Spinal cord (tissue), 9 donors: ENCODE measurements at regions not wholly inside any gene's neighbourhood (a gene's known extent, or its start where the extent isn't known, plus 50 kb on each side); places are given as distances from the start of the nearest gene placed in this dataset.

Source experiments
- DNase-seq, 6 donors: peaks; one replicate each; pipeline versions ENCODE4 v3.0.0 to v3.0.0-alpha.2; 2013 to 2015; ENCODE audit warnings: low spot score in 6 of 6, low read depth in 4 of 6
- H3K27ac ChIP-seq: one replicate; pipeline ENCODE4 v1.5.1; 2013; ENCODE audit warnings: low read depth, low read length, control low read depth
- H3K27me3 ChIP-seq: one replicate; pipeline ENCODE4 v1.6.1; 2013; ENCODE audit warnings: low read length; ENCODE audit not compliant: control insufficient read depth, insufficient read depth
- H3K36me3 ChIP-seq: one replicate; pipeline ENCODE4 v1.6.1; 2013; ENCODE audit warnings: low read length; ENCODE audit not compliant: control insufficient read depth, insufficient read depth
- H3K4me1 ChIP-seq: one replicate; pipeline ENCODE4 v1.6.1; 2013; ENCODE audit warnings: low read length; ENCODE audit not compliant: control insufficient read depth, insufficient read depth
- H3K4me3 ChIP-seq: one replicate; pipeline ENCODE4 v1.5.1; 2013; ENCODE audit warnings: low read depth, low read length, control low read depth
- H3K9me3 ChIP-seq: one replicate; pipeline ENCODE4 v1.6.1; 2013; ENCODE audit warnings: low read length; ENCODE audit not compliant: control insufficient read depth, insufficient read depth
- WGBS: methylation state at CpG from one replicate; pipeline ENCODE4 v1.1.5; 2013; ENCODE audit warnings: missing lambda C conversion rate; ENCODE audit not compliant: insufficient coverage; 5-methylcytosine and 5-hydroxymethylcytosine counted together
- donor health status: healthy.

- Histone ChIP-seq H3K27ac (no peak overlapping the region), H3K4me3 (no peak overlapping the region), H3K36me3 (no peaks in the 10 kb centered on the region), H3K27me3 (no peaks in the 10 kb centered on the region), H3K4me1 (no peaks in the 10 kb centered on the region), H3K9me3 (peaks cover 1% of the 10 kb centered on the region)
- 23% methylated on average over 4 of the region's 5 CpGs for WGBS
- peak in 4 of 6 donors; percentile 4 to 46 (median 16) for DNase-seq
These were observed 78.9 kb upstream of the HEY2 start for GRCh38 chr6:125670568-125670967.

- Histone ChIP-seq H3K27ac (no peak overlapping the region), H3K9me3 (peaks cover 1% of the 10 kb centered on the region), H3K4me3 (no peak overlapping the region), H3K27me3 (no peaks in the 10 kb centered on the region), H3K36me3 (no peaks in the 10 kb centered on the region), H3K4me1 (no peaks in the 10 kb centered on the region)
- no peak for DNase-seq
- no CpG with 5 or more reads among the region's 1 CpG for WGBS
These were observed 78.1 kb upstream of the HEY2 start for GRCh38 chr6:125671323-125671722.

- no peaks in the 10 kb centered on the region for H3K9me3 ChIP-seq
- WGBS = 100% methylated on average over 4 of the region's 5 CpGs
- no peak for DNase-seq
- H3K36me3 ChIP-seq = no peaks in the 10 kb centered on the region
- no peaks in the 10 kb centered on the region for H3K4me1 ChIP-seq
- no peaks in the 10 kb centered on the region for H3K27me3 ChIP-seq
- H3K4me3 ChIP-seq = no peak overlapping the region
- no peak overlapping the region for H3K27ac ChIP-seq
These were observed 75.2 kb upstream of the HEY2 start for GRCh38 chr6:125674230-125674629.

- no peak overlapping the region for H3K27ac ChIP-seq
- no peaks in the 10 kb centered on the region for H3K9me3 ChIP-seq
- H3K4me1 ChIP-seq = no peaks in the 10 kb centered on the region
- H3K4me3 ChIP-seq = no peak overlapping the region
- no peaks in the 10 kb centered on the region for H3K27me3 ChIP-seq
- peak in 1 of 6 donors; percentile 5 for DNase-seq
- WGBS = 20% methylated on average over 1 of the region's 4 CpGs
- H3K36me3 ChIP-seq = no peaks in the 10 kb centered on the region
These were observed 70.8 kb upstream of the HEY2 start for GRCh38 chr6:125678601-125679000.

- 69% methylated on average over 2 of the region's 4 CpGs for WGBS
- DNase-seq = no peak
- H3K9me3 ChIP-seq = no peaks in the 10 kb centered on the region
- H3K36me3 ChIP-seq = no peaks in the 10 kb centered on the region
- no peak overlapping the region for H3K27ac ChIP-seq
- no peaks in the 10 kb centered on the region for H3K27me3 ChIP-seq
- H3K4me1 ChIP-seq = no peaks in the 10 kb centered on the region
- H3K4me3 ChIP-seq = no peak overlapping the region
These were observed 70.3 kb upstream of the HEY2 start for GRCh38 chr6:125679128-125679527.

GRCh38 chr6:125679651-125680050, 69.8 kb upstream of the HEY2 start:
- Histone ChIP-seq H3K4me1 (no peaks in the 10 kb centered on the region), H3K36me3 (no peaks in the 10 kb centered on the region), H3K27ac (no peak overlapping the region), H3K4me3 (no peak overlapping the region), H3K9me3 (no peaks in the 10 kb centered on the region), H3K27me3 (no peaks in the 10 kb centered on the region)
- DNase-seq = no peak
- 100% methylated on average over 1 of the region's 2 CpGs for WGBS

- no peak overlapping the region for H3K4me3 ChIP-seq
- no peaks in the 10 kb centered on the region for H3K36me3 ChIP-seq
- H3K27me3 ChIP-seq = no peaks in the 10 kb centered on the region
- no peaks in the 10 kb centered on the region for H3K4me1 ChIP-seq
- no peaks in the 10 kb centered on the region for H3K9me3 ChIP-seq
- no peak for DNase-seq
- H3K27ac ChIP-seq = no peak overlapping the region
These were observed 66.5 kb upstream of the HEY2 start for GRCh38 chr6:125682939-125683338.

- no peak for DNase-seq
- H3K36me3 ChIP-seq = no peaks in the 10 kb centered on the region
- no peaks in the 10 kb centered on the region for H3K9me3 ChIP-seq
- H3K27ac ChIP-seq = no peak overlapping the region
- H3K27me3 ChIP-seq = no peaks in the 10 kb centered on the region
- no CpG with 5 or more reads among the region's 1 CpG for WGBS
- no peak overlapping the region for H3K4me3 ChIP-seq
- H3K4me1 ChIP-seq = no peaks in the 10 kb centered on the region
These were observed 61.3 kb upstream of the HEY2 start for GRCh38 chr6:125688138-125688537.

- H3K9me3 ChIP-seq = peaks cover 4% of the 10 kb centered on the region
- no peaks in the 10 kb centered on the region for H3K27me3 ChIP-seq
- H3K4me3 ChIP-seq = no peak overlapping the region
- H3K27ac ChIP-seq = no peak overlapping the region
- DNase-seq = no peak
- no peaks in the 10 kb centered on the region for H3K4me1 ChIP-seq
- H3K36me3 ChIP-seq = no peaks in the 10 kb centered on the region
- 0% methylated on average over 1 of the region's 1 CpG for WGBS
These were observed 56.0 kb upstream of the HEY2 start for GRCh38 chr6:125693480-125693879.

GRCh38 chr6:125699591-125699990, 49.8 kb upstream of the HEY2 start:
- no peaks in the 10 kb centered on the region for H3K36me3 ChIP-seq
- 100% methylated on average over 1 of the region's 4 CpGs for WGBS
- H3K4me1 ChIP-seq = peaks cover 5% of the 10 kb centered on the region
- H3K4me3 ChIP-seq = no peak overlapping the region
- H3K27me3 ChIP-seq = no peaks in the 10 kb centered on the region
- H3K9me3 ChIP-seq = peaks cover 4% of the 10 kb centered on the region
- DNase-seq = peak in 1 of 6 donors; percentile 5
- H3K27ac ChIP-seq = no peak overlapping the region
